ENCODE measurements at regions not wholly inside any gene's neighbourhood (a gene's known extent, or its start where the extent isn't known, plus 50 kb on each side); places are given as distances from the start of the nearest gene placed in this dataset.

DNA sequence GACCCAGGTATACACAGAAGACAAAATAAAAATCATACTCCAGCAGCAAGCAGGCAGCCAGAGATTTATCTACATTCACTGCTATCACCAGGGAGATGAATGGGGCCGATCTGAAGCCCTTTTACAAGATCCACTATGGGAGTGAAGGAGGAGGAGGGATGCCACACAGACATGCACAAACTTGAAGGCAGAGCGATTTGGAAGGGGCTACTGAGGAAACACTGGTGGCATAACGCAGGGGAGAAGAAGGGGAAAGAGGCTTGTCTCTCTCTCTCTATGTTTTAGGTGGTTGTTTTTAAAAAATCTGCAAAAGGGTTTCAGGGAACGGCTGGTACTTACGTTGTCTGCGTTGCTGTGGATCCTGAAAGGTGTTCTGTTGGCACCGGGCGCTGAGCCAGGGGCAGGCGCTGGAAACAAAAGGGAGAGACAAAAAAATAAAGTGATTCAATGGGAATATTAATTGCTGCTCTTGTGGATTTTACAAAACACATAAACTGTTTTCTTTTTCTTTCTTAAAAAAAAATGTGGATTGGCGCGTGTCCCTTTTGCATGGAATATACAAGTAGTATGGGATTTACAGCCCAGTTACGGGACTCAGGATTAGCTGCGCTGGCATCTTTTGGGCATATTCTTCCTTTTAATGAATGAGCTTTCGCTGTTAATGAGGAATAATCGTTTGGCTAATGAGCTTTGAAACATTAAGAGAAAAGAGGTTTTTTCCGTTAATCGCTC lies 255.3 kb upstream of the PMFBP1 start:
- TF ChIP-seq, protein P1, sequence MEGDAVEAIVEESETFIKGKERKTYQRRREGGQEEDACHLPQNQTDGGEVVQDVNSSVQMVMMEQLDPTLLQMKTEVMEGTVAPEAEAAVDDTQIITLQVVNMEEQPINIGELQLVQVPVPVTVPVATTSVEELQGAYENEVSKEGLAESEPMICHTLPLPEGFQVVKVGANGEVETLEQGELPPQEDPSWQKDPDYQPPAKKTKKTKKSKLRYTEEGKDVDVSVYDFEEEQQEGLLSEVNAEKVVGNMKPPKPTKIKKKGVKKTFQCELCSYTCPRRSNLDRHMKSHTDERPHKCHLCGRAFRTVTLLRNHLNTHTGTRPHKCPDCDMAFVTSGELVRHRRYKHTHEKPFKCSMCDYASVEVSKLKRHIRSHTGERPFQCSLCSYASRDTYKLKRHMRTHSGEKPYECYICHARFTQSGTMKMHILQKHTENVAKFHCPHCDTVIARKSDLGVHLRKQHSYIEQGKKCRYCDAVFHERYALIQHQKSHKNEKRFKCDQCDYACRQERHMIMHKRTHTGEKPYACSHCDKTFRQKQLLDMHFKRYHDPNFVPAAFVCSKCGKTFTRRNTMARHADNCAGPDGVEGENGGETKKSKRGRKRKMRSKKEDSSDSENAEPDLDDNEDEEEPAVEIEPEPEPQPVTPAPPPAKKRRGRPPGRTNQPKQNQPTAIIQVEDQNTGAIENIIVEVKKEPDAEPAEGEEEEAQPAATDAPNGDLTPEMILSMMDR (conservative IDR thresholded peaks at IDR 0.05 in 1 of 2, IDR thresholded peaks at IDR 0.05 in 1 of 2; ENCODE audit: low read depth in 1 of 2, low read length in 2 of 2): no peak
- no peak for TF ChIP-seq EZH2 (IDR thresholded peaks at IDR 0.05; ENCODE audit: low read length, missing control alignments)

Data from fibroblast of lung (primary cell).